Mesothelial cell of epicardium (in vitro differentiated cells): ENCODE measurements at regions not wholly inside any gene's neighbourhood (a gene's known extent, or its start where the extent isn't known, plus 50 kb on each side); places are given as distances from the start of the nearest gene placed in this dataset.
"Not testable (repeated sequence)": the region's sequence is repeated elsewhere in the genome, so short reads cannot be mapped to it uniquely, and the experiment has no call there.

Source experiments
- DNase-seq, 2 experiments: peaks; one replicate each; pipeline ENCODE4 v3.0.0; 2021; ENCODE audit warnings: low spot score in 2 of 2; ENCODE audit not compliant: unreplicated experiment in 2 of 2
- H3K27ac Mint-ChIP-seq: 2 replicates; pipeline ENCODE4 v1.8.0; 2021; ENCODE audit warnings: mixed read lengths
- H3K27me3 Mint-ChIP-seq: 2 replicates; pipeline ENCODE4 v1.8.0; 2021; ENCODE audit warnings: low read depth, mixed read lengths
- H3K36me3 Mint-ChIP-seq: 2 replicates; pipeline ENCODE4 v1.8.0; 2021; ENCODE audit warnings: mixed read lengths
- H3K4me1 Mint-ChIP-seq: 2 replicates; pipeline ENCODE4 v1.8.0; 2021; ENCODE audit warnings: mixed read lengths
- H3K4me3 Mint-ChIP-seq: 2 replicates; pipeline ENCODE4 v1.8.0; 2021; ENCODE audit warnings: mild to moderate bottlenecking, moderate library complexity, mixed read lengths
- H3K9me3 Mint-ChIP-seq: 2 replicates; pipeline ENCODE4 v1.8.0; 2021; ENCODE audit warnings: mixed read lengths
- CTCF ChIP-seq: fragments of 200-600 bp; sonication (generic); IDR thresholded peaks from one replicate; pipeline ENCODE4 v1.5.0; 2021; ENCODE audit warnings: antibody characterized with exemption; ENCODE audit not compliant: unreplicated experiment

- Mint-ChIP-seq H3K4me3 (no peak overlapping the region), H3K36me3 (peaks cover 2% of the 10 kb centered on the region), H3K4me1 (no peaks in the 10 kb centered on the region), H3K27ac (no peak overlapping the region), H3K27me3 (no peaks in the 10 kb centered on the region), H3K9me3 (peaks cover 47% of the 10 kb centered on the region)
- TF ChIP-seq CTCF, result no peak
- DNase-seq, result no peak
These were observed 57.2 kb upstream of the RHOJ start for GRCh38 chr14:63147018-63147417.

- no peaks in the 10 kb centered on the region for H3K36me3 Mint-ChIP-seq
- H3K4me3 Mint-ChIP-seq, result no peak overlapping the region
- H3K27me3 Mint-ChIP-seq, result peaks cover 3% of the 10 kb centered on the region
- peaks cover 4% of the 10 kb centered on the region for H3K4me1 Mint-ChIP-seq
- peak; percentile 44 for TF ChIP-seq CTCF
- peaks cover 7% of the 10 kb centered on the region for H3K9me3 Mint-ChIP-seq
- DNase-seq, result no peak
- no peak overlapping the region for H3K27ac Mint-ChIP-seq
These were observed 69.4 kb upstream of the RHOJ start for GRCh38 chr14:63134801-63135200.

GRCh38 chr14:63130531-63130930, 73.7 kb upstream of the RHOJ start:
- Mint-ChIP-seq H3K9me3 (no peaks in the 10 kb centered on the region), H3K4me3 (no peak overlapping the region), H3K4me1 (peaks cover 14% of the 10 kb centered on the region), H3K36me3 (no peaks in the 10 kb centered on the region), H3K27ac (no peak overlapping the region), H3K27me3 (peaks cover 2% of the 10 kb centered on the region)
- TF ChIP-seq CTCF, result no peak
- DNase-seq, result no peak

- H3K36me3 Mint-ChIP-seq, H3K4me3 Mint-ChIP-seq, DNase-seq, H3K27ac Mint-ChIP-seq, H3K9me3 Mint-ChIP-seq, H3K4me1 Mint-ChIP-seq: not testable (repeated sequence)
- H3K27me3 Mint-ChIP-seq, result peaks cover 45% of the 10 kb centered on the region
These were observed 61.2 kb upstream of the KCNH5 start for GRCh38 chr14:63106487-63106886.

GRCh38 chr14:63100552-63100951, 55.3 kb upstream of the KCNH5 start:
- Mint-ChIP-seq H3K27ac (no peak overlapping the region), H3K4me3 (no peak overlapping the region), H3K36me3 (no peaks in the 10 kb centered on the region), H3K27me3 (peaks cover 15% of the 10 kb centered on the region), H3K9me3 (peaks cover 14% of the 10 kb centered on the region), H3K4me1 (peaks cover 19% of the 10 kb centered on the region)
- no peak for TF ChIP-seq CTCF
- no peak for DNase-seq

GRCh38 chr14:63096186-63096585, 50.9 kb upstream of the KCNH5 start:
- Mint-ChIP-seq H3K9me3 (peaks cover 11% of the 10 kb centered on the region), H3K27ac (no peak overlapping the region), H3K27me3 (peaks cover 3% of the 10 kb centered on the region), H3K4me3 (no peak overlapping the region), H3K4me1 (peaks cover 25% of the 10 kb centered on the region), H3K36me3 (no peaks in the 10 kb centered on the region)
- no peak for TF ChIP-seq CTCF
- DNase-seq, result no peak
